SH-SY5Y (cell line): ENCODE measurements at regions not wholly inside any gene's neighbourhood (a gene's known extent, or its start where the extent isn't known, plus 50 kb on each side); places are given as distances from the start of the nearest gene placed in this dataset.
A peak's percentile ranks its signal among the peaks of the same experiment; 100 is the strongest.

Experiments
- GATA2 ChIP-seq: IDR thresholded peaks from 2 replicates; pipeline ENCODE4 v1.6.1; 2011; ENCODE audit warnings: mild to moderate bottlenecking, low read depth, low read length
- GATA3 ChIP-seq: IDR thresholded peaks from 2 replicates; pipeline ENCODE4 v1.6.1; 2011; ENCODE audit warnings: low read depth, mild to moderate bottlenecking, low read length, moderate library complexity

- TF ChIP-seq GATA2, result no peak
- TF ChIP-seq GATA3, result no peak
These were observed 158.6 kb upstream of the CELF4 start for GRCh38 chr18:37724206-37724605.

- TF ChIP-seq GATA3 (no peak), GATA2 (no peak)
These were observed 156.2 kb upstream of the CELF4 start for GRCh38 chr18:37721544-37722522.

GRCh38 chr18:37720663-37721062, 155.1 kb upstream of the CELF4 start:
- TF ChIP-seq GATA2, result no peak
- TF ChIP-seq GATA3, result no peak

GRCh38 chr18:37717656-37718055, 152.1 kb upstream of the CELF4 start:
- TF ChIP-seq GATA2 (no peak), GATA3 (no peak)

GRCh38 chr18:37717098-37717497, 151.5 kb upstream of the CELF4 start:
- TF ChIP-seq GATA3, result peak; percentile 37; the same call in 1 of the 2 replicates
- peak; percentile 78 for TF ChIP-seq GATA2

- no peak for TF ChIP-seq GATA3
- no peak for TF ChIP-seq GATA2
These were observed 150.6 kb upstream of the CELF4 start for GRCh38 chr18:37716106-37716735.

GRCh38 chr18:37714691-37715090, 149.1 kb upstream of the CELF4 start:
- TF ChIP-seq GATA3, result no peak

- TF ChIP-seq GATA3, result no peak
- TF ChIP-seq GATA2, result no peak
These were observed 147.2 kb upstream of the CELF4 start for GRCh38 chr18:37712776-37713175.

- TF ChIP-seq GATA2 (no peak), GATA3 (no peak)
These were observed 146.3 kb upstream of the CELF4 start for GRCh38 chr18:37711766-37712505.

- TF ChIP-seq GATA3 (no peak), GATA2 (no peak)
These were observed 145.1 kb upstream of the CELF4 start for GRCh38 chr18:37710726-37711125.

- TF ChIP-seq GATA3 (no peak), GATA2 (no peak)
These were observed 144.1 kb upstream of the CELF4 start for GRCh38 chr18:37709740-37710139.

GRCh38 chr18:37705016-37705415, 139.4 kb upstream of the CELF4 start:
- TF ChIP-seq GATA2, result no peak
- TF ChIP-seq GATA3, result no peak

GRCh38 chr18:37702841-37703240, 137.2 kb upstream of the CELF4 start:
- no peak for TF ChIP-seq GATA2
- no peak for TF ChIP-seq GATA3

- TF ChIP-seq GATA2 (no peak), GATA3 (no peak)
These were observed 136.4 kb upstream of the CELF4 start for GRCh38 chr18:37701967-37702366.
